HepG2 (cell line): ENCODE measurements at regions not wholly inside any gene's neighbourhood (a gene's known extent, or its start where the extent isn't known, plus 50 kb on each side); places are given as distances from the start of the nearest gene placed in this dataset.

ENCODE experiments used
- ATAC-seq: fragments of 200-7000 bp; cut with Tn5 transposase; 3 replicates; pipeline ENCODE4 v1.9.1; 2020; ENCODE audit warnings: mild to moderate bottlenecking, moderate library complexity
- BruUV-seq: library from RNA; stranded (reverse); fragments of 400-500 nt; replicated peaks from 2 replicates; lab custom pipeline; 2021; lab: Mats Ljungman, UMichigan
- CTCF ChIA-PET: fragments of 300-600 bp; formaldehyde crosslinking; extraction: SDS; loops from one replicate; lab custom pipeline; 2021; ENCODE audit warnings: low total read pairs, inconsistent platforms, low intra/inter-chr PET ratio; lab: Yijun Ruan, JAX
- POLR2A ChIA-PET: fragments of 350-600 bp; sonication (Branson Sonifier 250); formaldehyde crosslinking; loops from one replicate; lab custom pipeline; 2020; ENCODE audit warnings: antibody characterized with exemption, inconsistent platforms; lab: Yijun Ruan, JAX
- DNase-seq: peaks from one replicate; pipeline ENCODE4 v3.0.0-alpha.2; 2015; ENCODE audit warnings: low spot score
- FAIRE-seq: peaks from 3 replicates; lab custom pipeline; 2011; peaks lifted over from hg19 to GRCh38; lab: Jason Lieb, UNC
- H2AFZ ChIP-seq: one replicate; pipeline ENCODE4 v1.6.1; 2011; ENCODE audit warnings: low read length, inconsistent platforms
- H3K27ac ChIP-seq: fragments of 300-600 bp; 3 replicates; pipeline ENCODE4 v1.8.0; 2011; ENCODE audit warnings: mixed run types, mild to moderate bottlenecking, mixed read lengths, low read length, inconsistent platforms; ENCODE audit not compliant: insufficient read depth; ENCODE audit errors: extremely low read length
- H3K27me3 ChIP-seq, 2 experiments: fragments of 200-600 bp in 1 of 2; 2 replicates in 1 of 2; 3 replicates in 1 of 2; pipeline versions ENCODE4 v1.6.0 to v1.8.0; 2011; ENCODE audit warnings: low read length in 2 of 2, mild to moderate bottlenecking in 2 of 2, moderate library complexity in 2 of 2, inconsistent platforms in 1 of 2; ENCODE audit not compliant: insufficient read depth in 2 of 2, control insufficient read depth in 1 of 2
- H3K36me3 ChIP-seq, 2 experiments: fragments of 200-600 bp in 1 of 2; replicated peaks in 1 of 2; 2 replicates in 1 of 2; 3 replicates in 1 of 2; pipeline versions ENCODE4 v1.5.1 to v1.8.0; 2011; ENCODE audit warnings: low read length in 2 of 2, inconsistent platforms in 1 of 2; ENCODE audit not compliant: insufficient read depth in 2 of 2, control insufficient read depth in 1 of 2
- H3K4me1 ChIP-seq: 2 replicates; pipeline ENCODE4 v1.5.1; 2012; ENCODE audit warnings: low read length, inconsistent platforms; ENCODE audit not compliant: insufficient read depth
- H3K4me2 ChIP-seq: 2 replicates; pipeline ENCODE4 v1.6.0; 2011; ENCODE audit warnings: low read depth, low read length, inconsistent platforms
- H3K4me3 ChIP-seq, 3 experiments: fragments of 200-600 bp in 1 of 3; sonication (generic), shearing (Covaris generic) in 1 of 3; replicated peaks in 1 of 3; 2 replicates each; pipeline ENCODE4 v1.5.1; 2011 to 2016; ENCODE audit warnings: low read length in 3 of 3, inconsistent platforms in 2 of 3, low read depth in 2 of 3, mild to moderate bottlenecking in 2 of 3, control low read depth in 1 of 3, mixed read lengths in 1 of 3; ENCODE audit not compliant: insufficient read depth in 1 of 3
- H3K79me2 ChIP-seq: one replicate; pipeline ENCODE4 v1.6.1; 2011; ENCODE audit warnings: low read length, inconsistent platforms; ENCODE audit not compliant: insufficient read depth
- H3K9ac ChIP-seq: 2 replicates; pipeline ENCODE4 v1.6.0; 2011; ENCODE audit warnings: mild to moderate bottlenecking, low read depth, low read length, inconsistent platforms; ENCODE audit not compliant: insufficient read depth
- H3K9me3 ChIP-seq: 2 replicates; pipeline ENCODE4 v1.5.1; 2012; ENCODE audit warnings: mild to moderate bottlenecking, low read length
- H4K20me1 ChIP-seq: 2 replicates; pipeline ENCODE4 v1.6.0; 2011; ENCODE audit warnings: inconsistent platforms, mild to moderate bottlenecking, low read length, moderate library complexity; ENCODE audit not compliant: insufficient read depth
- ATF5 ChIP-seq: sonication (generic); formaldehyde crosslinking; IDR thresholded peaks from 2 replicates; pipeline ENCODE4 v1.4.0; 2020; ENCODE audit warnings: mild to moderate bottlenecking, low read depth, missing genetic modification reagents
- SP4 ChIP-seq: sonication (generic); formaldehyde crosslinking; IDR thresholded peaks from 2 replicates; pipeline ENCODE4 v1.8.1; 2023; ENCODE audit warnings: mild to moderate bottlenecking, missing genetic modification reagents
- ZBTB26 ChIP-seq: IDR thresholded peaks from 2 replicates; pipeline ENCODE4 v1.6.1; 2016; ENCODE audit warnings: missing compliant biosample characterization, missing genetic modification reagents, borderline replicate concordance
- ZFAT ChIP-seq: sonication (generic); formaldehyde crosslinking; conservative IDR thresholded peaks from 2 replicates; pipeline ENCODE4 v1.8.1; 2023; ENCODE audit warnings: missing genetic modification reagents, inconsistent platforms
- ZNF296 ChIP-seq: sonication (generic); formaldehyde crosslinking; conservative IDR thresholded peaks from 2 replicates; pipeline ENCODE4 v1.5.0; 2020; ENCODE audit warnings: mild to moderate bottlenecking, missing genetic modification reagents
- ZNF430 ChIP-seq: sonication (generic); formaldehyde crosslinking; IDR thresholded peaks from 2 replicates; pipeline ENCODE4 v1.9.0; 2021; ENCODE audit warnings: mild to moderate bottlenecking, missing genetic modification reagents
- WGBS: methylation state at CpG from one replicate; pipeline ENCODE4 v1.1.6; 2017; ENCODE audit warnings: low lambda C conversion rate; 5-methylcytosine and 5-hydroxymethylcytosine counted together
- in situ Hi-C: cut with HindIII; loops from 2 replicates; pipeline ENCODE4 v1.10.0; 2017; ENCODE audit warnings: low pct_unique_long_range_greater_than_20kb; ENCODE audit not compliant: extremely low pct_ligation_motif_present
- intact Hi-C: fragments of 100-400 bp; cut with micrococcal nuclease; formaldehyde crosslinking; loops from one replicate; pipeline ENCODE4 v1.10.0; 2022; ENCODE audit not compliant: unreplicated experiment

GRCh38 chr16:86074651-86075487 lies 175.9 kb downstream of the IRF8 start:
- WGBS, result 37% methylated on average over 16 of the region's 20 CpGs
- Histone ChIP-seq H3K9ac (no peak overlapping the region), H3K27ac (no peak overlapping the region), H3K4me1 (peaks cover 8% of the 10 kb centered on the region; the same call in 1 of the 2 replicates), H3K36me3 (no peaks in the 10 kb centered on the region), H3K9me3 (no peaks in the 10 kb centered on the region), H3K27me3 (peaks cover 0 to 25% of the 10 kb centered on the region in 2 experiments; a peak in 3 of 5 replicates), H3K4me3 (peak overlapping the region in 1 of 3 experiments; percentile 4; a peak in 1 of 6 replicates), H3K79me2 (no peaks in the 10 kb centered on the region), H4K20me1 (peaks cover 4% of the 10 kb centered on the region; the same call in 1 of the 2 replicates), H2AFZ (no peak overlapping the region), H3K4me2 (no peak overlapping the region)
- intact Hi-C loops (no loop called here), in situ Hi-C loops (loop anchor here (5.0 to 10.0 kb wide), 2 partner anchors 230 to 442 kb away; no protein-coding TSS in a partner anchor)
- BruUV-seq, result no TSS peak
- ChIA-PET POLR2A (no interaction called here), CTCF (interaction anchor here (1.7 kb wide), 1 partner anchor 443 kb away, joined by 5 read pairs; no protein-coding TSS in a partner anchor)
- ATAC-seq (peak; percentile 26; the same call in 1 of the 3 replicates), DNase-seq (no peak), FAIRE-seq (no peak)
- TF ChIP-seq ZFAT (CRISPR knock-in tag) (no peak), ZNF430 (CRISPR knock-in tag) (no peak), ZBTB26 (no peak), SP4 (CRISPR knock-in tag) (no peak), ATF5 (CRISPR knock-in tag) (no peak), ZNF296 (CRISPR knock-in tag) (no peak)
